Testis (tissue), 2 donors: ENCODE measurements at regions not wholly inside any gene's neighbourhood (a gene's known extent, or its start where the extent isn't known, plus 50 kb on each side); places are given as distances from the start of the nearest gene placed in this dataset.
"Not testable (repeated sequence)": the region's sequence is repeated elsewhere in the genome, so short reads cannot be mapped to it uniquely, and the experiment has no call there.

Experiments
- DNase-seq: peaks from one replicate; pipeline ENCODE4 v3.0.0-alpha.2; 2019
- H3K27ac ChIP-seq, 2 donors: fragments of 200-600 bp; sonication (generic); one replicate each; pipeline ENCODE4 v1.5.1; 2019
- H3K27me3 ChIP-seq: fragments of 200-600 bp; sonication (generic); one replicate; pipeline ENCODE4 v1.5.1; 2019
- H3K36me3 ChIP-seq: fragments of 200-600 bp; sonication (generic); one replicate; pipeline ENCODE4 v1.5.1; 2017; ENCODE audit warnings: low read depth; ENCODE audit errors: missing control alignments
- H3K4me1 ChIP-seq: fragments of 200-600 bp; sonication (generic); one replicate; pipeline ENCODE4 v1.5.1; 2019
- H3K4me3 ChIP-seq, 2 donors: fragments of 200-600 bp; sonication (generic); one replicate each; pipeline ENCODE4 v1.5.1; 2017 to 2019
- H3K9me3 ChIP-seq: fragments of 200-600 bp; sonication (generic); one replicate; pipeline ENCODE4 v1.5.1; 2017
- POLR2A ChIP-seq: fragments of 450-650 bp; IDR thresholded peaks from one replicate; pipeline ENCODE4 v1.6.1; 2017; ENCODE audit warnings: antibody characterized with exemption, mild to moderate bottlenecking, moderate library complexity
- WGBS, 2 donors: methylation state at CpG; one replicate each; pipeline ENCODE4 v1.1.5; 2018; 5-methylcytosine and 5-hydroxymethylcytosine counted together
- intact Hi-C: fragments of 100-400 bp; cut with DNase I; formaldehyde crosslinking; loops from one replicate; pipeline ENCODE4 v1.15.1; 2023; ENCODE audit warnings: low total_unique reads
- TF ChIP-seq, protein P1 (sequence below), 3 experiments: fragments of 450-650 bp in 2 of 3; fragments of 200-600 bp in 1 of 3; sonication (generic) in 1 of 3; IDR thresholded peaks; one replicate each; pipeline ENCODE4 v1.5.1; 2016 to 2019; ENCODE audit warnings: antibody characterized with exemption in 3 of 3, mild to moderate bottlenecking in 2 of 3, moderate library complexity in 1 of 3

DNA sequence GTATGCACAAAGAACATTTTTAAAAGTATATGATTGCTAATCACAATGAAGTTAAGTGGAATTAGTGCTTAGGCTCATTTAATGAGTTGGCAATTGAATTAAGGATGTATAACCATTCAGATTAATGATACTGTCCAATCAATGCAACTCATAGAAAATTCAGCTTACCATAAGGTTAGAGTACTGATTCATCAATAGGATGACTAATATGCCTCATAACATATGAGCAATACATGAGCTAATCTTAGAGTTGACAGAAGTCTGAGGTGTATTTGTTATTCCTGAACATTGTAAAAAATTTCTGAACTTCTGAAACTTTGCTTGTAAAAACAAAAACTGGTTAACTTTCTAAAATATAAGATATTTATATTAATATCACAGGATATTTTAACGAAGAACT is 118.3 kb upstream of the NETO1 start:
- 79 to 92% methylated on average over 1 of the region's 1 CpG for WGBS, 2 donors
- no peak for DNase-seq

DNA sequence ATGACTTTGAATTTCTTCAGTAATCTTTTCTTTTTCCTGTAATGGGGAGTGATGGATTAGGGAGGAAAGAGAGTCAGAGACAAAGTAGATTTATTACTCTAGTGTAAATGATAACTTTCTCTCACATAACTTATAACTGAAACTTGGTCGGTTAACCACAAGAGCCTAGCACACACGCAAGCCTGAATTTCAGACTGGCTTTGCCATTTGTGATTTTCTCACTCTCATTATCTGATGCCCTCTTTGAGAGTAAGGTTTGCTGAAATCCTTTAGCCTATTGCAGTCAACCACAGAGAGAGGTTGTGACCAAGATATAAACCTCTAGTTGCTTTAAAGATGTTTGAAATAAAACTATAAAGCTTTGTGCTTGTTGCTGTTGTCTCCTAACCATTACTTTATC is 117.9 kb upstream of the NETO1 start:
- no peaks in the 10 kb centered on the region for H3K9me3 ChIP-seq
- no peaks in the 10 kb centered on the region for H3K27me3 ChIP-seq
- 41 to 51% methylated on average over 2 of the region's 2 CpGs for WGBS, 2 donors
- TF ChIP-seq POLR2A: no peak
- H3K4me3 ChIP-seq: no peak overlapping the region
- DNase-seq: no peak
- no peaks in the 10 kb centered on the region for H3K36me3 ChIP-seq
- H3K4me1 ChIP-seq: no peaks in the 10 kb centered on the region
- no peak overlapping the region for H3K27ac ChIP-seq
- intact Hi-C loops: no loop called here

More for the DNA sequence above, 118.3 kb upstream of the NETO1 start:
- TF ChIP-seq, protein P1, sequence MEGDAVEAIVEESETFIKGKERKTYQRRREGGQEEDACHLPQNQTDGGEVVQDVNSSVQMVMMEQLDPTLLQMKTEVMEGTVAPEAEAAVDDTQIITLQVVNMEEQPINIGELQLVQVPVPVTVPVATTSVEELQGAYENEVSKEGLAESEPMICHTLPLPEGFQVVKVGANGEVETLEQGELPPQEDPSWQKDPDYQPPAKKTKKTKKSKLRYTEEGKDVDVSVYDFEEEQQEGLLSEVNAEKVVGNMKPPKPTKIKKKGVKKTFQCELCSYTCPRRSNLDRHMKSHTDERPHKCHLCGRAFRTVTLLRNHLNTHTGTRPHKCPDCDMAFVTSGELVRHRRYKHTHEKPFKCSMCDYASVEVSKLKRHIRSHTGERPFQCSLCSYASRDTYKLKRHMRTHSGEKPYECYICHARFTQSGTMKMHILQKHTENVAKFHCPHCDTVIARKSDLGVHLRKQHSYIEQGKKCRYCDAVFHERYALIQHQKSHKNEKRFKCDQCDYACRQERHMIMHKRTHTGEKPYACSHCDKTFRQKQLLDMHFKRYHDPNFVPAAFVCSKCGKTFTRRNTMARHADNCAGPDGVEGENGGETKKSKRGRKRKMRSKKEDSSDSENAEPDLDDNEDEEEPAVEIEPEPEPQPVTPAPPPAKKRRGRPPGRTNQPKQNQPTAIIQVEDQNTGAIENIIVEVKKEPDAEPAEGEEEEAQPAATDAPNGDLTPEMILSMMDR (IDR thresholded peaks at IDR 0.05): no peak
- TF ChIP-seq POLR2A: no peak
- intact Hi-C loops: no loop called here
- Histone ChIP-seq H3K27ac (no peak overlapping the region), H3K36me3 (no peaks in the 10 kb centered on the region), H3K27me3 (no peaks in the 10 kb centered on the region), H3K4me3 (no peak overlapping the region), H3K4me1 (no peaks in the 10 kb centered on the region), H3K9me3 (no peaks in the 10 kb centered on the region)

- intact Hi-C loops: no loop called here
- TF ChIP-seq, protein P1 (IDR thresholded peaks at IDR 0.05): no peak
- no peak for TF ChIP-seq POLR2A
- Histone ChIP-seq H3K27me3 (no peaks in the 10 kb centered on the region), H3K36me3 (no peaks in the 10 kb centered on the region), H3K4me1 (no peaks in the 10 kb centered on the region), H3K4me3 (no peak overlapping the region), H3K9me3 (no peaks in the 10 kb centered on the region), H3K27ac (no peak overlapping the region)
- no peak for DNase-seq
- WGBS, 2 donors: 78 to 86% methylated on average over 2 of the region's 2 CpGs
Observed at GRCh38 chr18:72984290-72984689, 116.5 kb upstream of the NETO1 start.

DNA sequence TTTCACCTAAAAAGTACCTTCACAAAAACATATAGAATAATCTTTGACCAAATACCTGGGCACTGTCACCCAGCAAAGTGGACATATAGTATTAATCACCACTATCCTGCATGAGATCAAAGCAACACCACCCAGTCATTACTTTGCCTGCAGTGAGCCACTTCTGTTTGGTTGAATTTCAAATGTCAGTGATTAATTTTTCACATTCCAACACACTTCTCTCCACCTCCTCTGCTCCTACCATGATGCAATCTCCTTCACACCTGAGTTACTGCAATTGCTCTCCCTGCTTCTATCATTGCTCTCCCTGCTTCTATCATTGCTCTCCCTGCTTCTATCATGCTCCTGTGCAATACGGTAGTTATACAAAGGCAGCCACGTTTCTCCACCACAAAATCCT is 106.1 kb upstream of the NETO1 start:
- Histone ChIP-seq H3K4me3 (no peak overlapping the region), H3K36me3 (no peaks in the 10 kb centered on the region), H3K27ac (no peak overlapping the region), H3K9me3 (no peaks in the 10 kb centered on the region), H3K4me1 (no peaks in the 10 kb centered on the region), H3K27me3 (no peaks in the 10 kb centered on the region)
- intact Hi-C loops: no loop called here
- no peak for DNase-seq
- WGBS, 2 donors: 85 to 87% methylated on average over 2 of the region's 2 CpGs
- no peak for TF ChIP-seq POLR2A
- TF ChIP-seq, protein P1 (IDR thresholded peaks at IDR 0.05): no peak

DNA sequence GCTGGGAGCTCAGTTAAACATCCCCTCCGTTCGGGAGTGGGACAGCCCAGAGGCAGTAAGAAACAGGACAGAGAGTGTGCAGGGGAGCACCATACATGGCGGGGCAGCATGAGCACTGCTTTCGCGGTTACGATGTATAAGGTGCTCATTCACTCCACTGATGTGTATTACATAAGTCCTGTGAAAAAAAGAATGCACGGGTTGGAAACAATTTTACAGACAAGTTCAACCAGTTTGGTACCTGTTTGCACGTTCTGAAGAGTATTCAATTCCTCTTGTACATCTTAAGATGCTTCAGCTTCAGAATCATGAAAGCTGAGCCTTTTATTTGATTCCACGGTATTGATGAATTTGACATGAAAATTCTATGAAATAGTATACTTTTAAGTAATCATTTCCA is 97.8 kb upstream of the NETO1 start:
- Histone ChIP-seq H3K9me3 (no peaks in the 10 kb centered on the region), H3K27ac (no peak overlapping the region), H3K27me3 (no peaks in the 10 kb centered on the region), H3K4me1 (no peaks in the 10 kb centered on the region), H3K4me3 (no peak overlapping the region), H3K36me3 (no peaks in the 10 kb centered on the region)
- intact Hi-C loops: no loop called here
- WGBS, 2 donors: 69 to 82% methylated on average over 9 of the region's 9 CpGs
- no peak for TF ChIP-seq POLR2A
- TF ChIP-seq, protein P1 (IDR thresholded peaks at IDR 0.05): no peak
- DNase-seq: no peak

DNA sequence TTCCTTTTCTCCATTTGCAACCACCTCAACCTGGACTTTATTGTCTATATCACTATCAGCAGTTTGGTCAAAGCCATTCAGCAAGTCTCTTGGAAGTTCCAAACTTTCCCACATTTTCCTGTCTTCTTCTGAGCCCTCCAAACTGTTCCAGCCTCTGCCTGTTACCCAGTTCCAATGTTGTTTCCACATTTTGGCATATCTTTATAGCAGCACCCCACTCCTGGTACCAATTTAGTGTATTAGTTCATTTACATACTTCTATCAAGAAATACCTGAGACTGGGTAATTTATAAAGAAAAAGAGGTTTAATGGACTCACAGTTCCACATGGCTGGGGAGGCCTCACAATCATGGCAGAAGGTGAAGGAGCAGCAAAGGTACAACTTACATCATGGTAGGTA is 90.4 kb upstream of the NETO1 start:
- DNase-seq, H3K27me3 ChIP-seq, H3K36me3 ChIP-seq, H3K9me3 ChIP-seq, intact Hi-C loops, H3K4me1 ChIP-seq, H3K4me3 ChIP-seq, H3K27ac ChIP-seq: not testable (repeated sequence)
